ENCODE measurements at regions not wholly inside any gene's neighbourhood (a gene's known extent, or its start where the extent isn't known, plus 50 kb on each side); places are given as distances from the start of the nearest gene placed in this dataset.

- Histone ChIP-seq H3K4me3 (ENCODE audit: extremely low read depth, insufficient read depth, low read length, poor library complexity, severe bottlenecking) (no peak overlapping the region), H3K27ac (ENCODE audit: low read depth, low read length, severe bottlenecking) (no peak overlapping the region), H3K36me3 (ENCODE audit: control insufficient read depth, insufficient read depth, low read length) (no peaks in the 10 kb centered on the region), H3K4me1 (ENCODE audit: control insufficient read depth, insufficient read depth, low read length, poor library complexity, severe bottlenecking) (peaks cover 24% of the 10 kb centered on the region), H3K9me3 (ENCODE audit: control insufficient read depth, low read length) (no peaks in the 10 kb centered on the region)
- 79 to 93% methylated on average over 9 of the region's 14 CpGs for WGBS, 2 experiments (ENCODE audit: insufficient coverage in 2 of 2)
Measured at GRCh38 chrX:39905538-39905891, 192.2 kb downstream of the BCOR start.

- WGBS, 2 experiments (ENCODE audit: insufficient coverage in 2 of 2): 95 to 100% methylated on average over 3 to 4 of the region's 11 CpGs
- no peaks in the 10 kb centered on the region for H3K9me3 ChIP-seq (ENCODE audit: control insufficient read depth, low read length)
- H3K4me1 ChIP-seq (ENCODE audit: control insufficient read depth, insufficient read depth, low read length, poor library complexity, severe bottlenecking): peaks cover 24% of the 10 kb centered on the region
- H3K4me3 ChIP-seq (ENCODE audit: extremely low read depth, insufficient read depth, low read length, poor library complexity, severe bottlenecking): no peak overlapping the region
- no peaks in the 10 kb centered on the region for H3K36me3 ChIP-seq (ENCODE audit: control insufficient read depth, insufficient read depth, low read length)
- H3K27ac ChIP-seq (ENCODE audit: low read depth, low read length, severe bottlenecking): no peak overlapping the region
Measured at GRCh38 chrX:39905946-39906345, 191.8 kb downstream of the BCOR start.

- H3K4me3 ChIP-seq (ENCODE audit: extremely low read depth, insufficient read depth, low read length, poor library complexity, severe bottlenecking): no peak overlapping the region
- H3K4me1 ChIP-seq (ENCODE audit: control insufficient read depth, insufficient read depth, low read length, poor library complexity, severe bottlenecking): peaks cover 19% of the 10 kb centered on the region
- H3K27ac ChIP-seq (ENCODE audit: low read depth, low read length, severe bottlenecking): peak overlapping the region; percentile 86
- no peaks in the 10 kb centered on the region for H3K36me3 ChIP-seq (ENCODE audit: control insufficient read depth, insufficient read depth, low read length)
- 34 to 47% methylated on average over 4 to 6 of the region's 16 CpGs for WGBS, 2 experiments (ENCODE audit: insufficient coverage in 2 of 2)
- no peaks in the 10 kb centered on the region for H3K9me3 ChIP-seq (ENCODE audit: control insufficient read depth, low read length)
Measured at GRCh38 chrX:39907964-39908661, 189.6 kb downstream of the BCOR start.

DNA sequence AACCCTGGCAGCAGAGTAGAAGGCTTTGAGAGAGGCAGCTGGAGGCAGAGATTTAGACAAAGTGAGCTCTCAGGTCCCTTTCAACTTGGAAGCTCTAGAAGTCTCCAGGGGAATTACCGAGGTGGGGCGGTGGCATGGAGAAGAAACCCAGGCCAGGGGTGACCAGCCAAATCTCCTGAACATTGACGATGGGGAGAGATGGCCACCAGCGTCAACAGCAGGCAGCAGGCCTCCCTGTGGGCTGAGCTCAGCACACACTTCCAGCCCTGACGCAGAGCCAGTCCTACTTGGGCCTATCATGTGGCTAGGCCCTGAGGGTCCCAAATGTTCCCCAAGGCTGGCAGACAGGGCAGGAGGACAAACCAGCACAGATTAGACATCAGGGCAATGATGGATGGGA, 187.8 kb downstream of the BCOR start:
- H3K36me3 ChIP-seq (ENCODE audit: control insufficient read depth, insufficient read depth, low read length): no peaks in the 10 kb centered on the region
- no peaks in the 10 kb centered on the region for H3K9me3 ChIP-seq (ENCODE audit: control insufficient read depth, low read length)
- H3K4me3 ChIP-seq (ENCODE audit: extremely low read depth, insufficient read depth, low read length, poor library complexity, severe bottlenecking): no peak overlapping the region
- peaks cover 19% of the 10 kb centered on the region for H3K4me1 ChIP-seq (ENCODE audit: control insufficient read depth, insufficient read depth, low read length, poor library complexity, severe bottlenecking)
- no peak overlapping the region for H3K27ac ChIP-seq (ENCODE audit: low read depth, low read length, severe bottlenecking)
- WGBS, 2 experiments (ENCODE audit: insufficient coverage in 2 of 2): 75 to 100% methylated on average over 2 to 3 of the region's 5 CpGs

DNA sequence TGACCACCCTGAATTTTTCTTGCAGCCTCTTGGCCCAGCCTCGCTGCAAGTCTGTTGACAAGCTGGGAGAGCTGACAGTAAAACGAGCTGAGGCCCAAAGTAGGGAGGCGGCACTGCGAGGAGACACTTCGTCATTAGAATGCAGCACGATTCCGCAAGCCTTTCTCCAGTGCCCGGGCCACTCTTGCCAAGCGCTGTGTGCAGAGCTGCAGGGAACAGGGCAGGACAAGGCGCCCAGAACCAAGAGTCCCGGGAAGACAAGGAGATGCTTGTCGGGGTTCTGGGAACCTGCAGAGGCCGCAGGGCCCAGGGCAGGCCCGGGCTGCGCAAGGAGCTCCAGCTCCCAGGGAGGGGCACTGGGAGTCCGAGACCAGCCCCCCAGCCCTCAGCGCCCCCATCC, 187.1 kb downstream of the BCOR start:
- no peaks in the 10 kb centered on the region for H3K36me3 ChIP-seq (ENCODE audit: control insufficient read depth, insufficient read depth, low read length)
- no peaks in the 10 kb centered on the region for H3K9me3 ChIP-seq (ENCODE audit: control insufficient read depth, low read length)
- peaks cover 19% of the 10 kb centered on the region for H3K4me1 ChIP-seq (ENCODE audit: control insufficient read depth, insufficient read depth, low read length, poor library complexity, severe bottlenecking)
- no peak overlapping the region for H3K27ac ChIP-seq (ENCODE audit: low read depth, low read length, severe bottlenecking)
- H3K4me3 ChIP-seq (ENCODE audit: extremely low read depth, insufficient read depth, low read length, poor library complexity, severe bottlenecking): no peak overlapping the region
- 84% methylated on average over 7 of the region's 17 CpGs; no CpG with 5 or more reads in 1 of the 2 experiments for WGBS, 2 experiments (ENCODE audit: insufficient coverage in 2 of 2)

DNA sequence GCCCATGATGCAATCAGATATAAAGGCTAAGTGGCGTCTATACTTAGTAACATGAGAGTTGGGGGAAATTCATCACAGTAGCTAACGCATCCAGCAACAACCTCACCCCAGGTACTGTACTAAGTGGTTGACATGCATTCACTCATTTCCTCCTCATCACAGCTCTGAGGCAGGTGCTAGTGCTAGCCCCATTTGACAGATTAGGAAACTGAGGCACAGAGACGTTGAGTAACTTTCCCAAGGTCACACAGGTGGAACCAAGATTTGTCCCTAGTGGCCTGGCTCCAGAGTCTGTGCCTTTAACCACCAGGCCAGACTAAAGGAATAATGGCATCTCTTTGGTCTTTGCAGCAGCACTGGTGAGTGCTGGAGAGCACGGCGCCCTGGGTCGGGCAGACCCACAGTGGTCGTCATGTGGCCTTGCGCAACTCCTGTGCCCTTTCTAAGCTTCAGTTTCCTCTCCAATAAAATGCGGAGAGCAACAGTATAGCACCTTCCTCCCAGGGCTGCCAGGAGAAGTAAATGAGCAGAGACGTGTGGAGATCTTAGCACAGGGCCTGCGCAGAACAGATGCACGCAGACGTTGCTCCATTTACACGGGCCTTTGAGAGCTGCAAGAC, 186.4 kb downstream of the BCOR start:
- H3K9me3 ChIP-seq (ENCODE audit: control insufficient read depth, low read length): no peaks in the 10 kb centered on the region
- no peak overlapping the region for H3K4me3 ChIP-seq (ENCODE audit: extremely low read depth, insufficient read depth, low read length, poor library complexity, severe bottlenecking)
- H3K27ac ChIP-seq (ENCODE audit: low read depth, low read length, severe bottlenecking): no peak overlapping the region
- H3K36me3 ChIP-seq (ENCODE audit: control insufficient read depth, insufficient read depth, low read length): no peaks in the 10 kb centered on the region
- peaks cover 16% of the 10 kb centered on the region for H3K4me1 ChIP-seq (ENCODE audit: control insufficient read depth, insufficient read depth, low read length, poor library complexity, severe bottlenecking)
- WGBS, 2 experiments (ENCODE audit: insufficient coverage in 2 of 2): 97 to 98% methylated on average over 5 to 6 of the region's 14 CpGs

GRCh38 chrX:39912126-39912525, 185.6 kb downstream of the BCOR start:
- no CpG with 5 or more reads among the region's 7 CpGs for WGBS, 2 experiments (ENCODE audit: insufficient coverage in 2 of 2)
- Histone ChIP-seq H3K36me3 (ENCODE audit: control insufficient read depth, insufficient read depth, low read length) (no peaks in the 10 kb centered on the region), H3K9me3 (ENCODE audit: control insufficient read depth, low read length) (no peaks in the 10 kb centered on the region), H3K4me1 (ENCODE audit: control insufficient read depth, insufficient read depth, low read length, poor library complexity, severe bottlenecking) (peaks cover 13% of the 10 kb centered on the region), H3K4me3 (ENCODE audit: extremely low read depth, insufficient read depth, low read length, poor library complexity, severe bottlenecking) (no peak overlapping the region), H3K27ac (ENCODE audit: low read depth, low read length, severe bottlenecking) (no peak overlapping the region)

DNA sequence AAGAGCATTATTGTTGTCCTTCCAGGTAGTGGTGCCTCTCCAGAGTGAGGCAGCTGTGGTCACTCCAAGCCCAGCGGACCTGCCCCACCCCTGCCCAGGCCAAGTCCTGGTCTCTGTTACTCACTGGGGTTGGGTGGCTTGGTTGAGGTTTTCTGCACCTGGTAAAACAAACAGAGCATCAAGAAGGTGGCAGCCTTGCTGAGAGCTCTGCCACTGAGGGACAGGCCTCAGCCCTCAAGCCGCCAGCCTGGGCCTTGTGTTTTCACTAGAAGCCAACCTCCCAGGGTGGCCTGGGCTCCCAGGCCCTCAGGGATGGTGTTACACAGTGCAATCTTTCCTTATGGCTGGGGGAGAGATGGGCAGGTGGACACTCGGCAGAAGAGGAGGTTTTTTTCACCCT, 182.7 kb downstream of the BCOR start:
- WGBS, 2 experiments (ENCODE audit: insufficient coverage in 2 of 2): 64% methylated on average over 2 of the region's 3 CpGs; no CpG with 5 or more reads in 1 of the 2 experiments
- Histone ChIP-seq H3K36me3 (ENCODE audit: control insufficient read depth, insufficient read depth, low read length) (no peaks in the 10 kb centered on the region), H3K4me1 (ENCODE audit: control insufficient read depth, insufficient read depth, low read length, poor library complexity, severe bottlenecking) (no peaks in the 10 kb centered on the region), H3K27ac (ENCODE audit: low read depth, low read length, severe bottlenecking) (no peak overlapping the region), H3K4me3 (ENCODE audit: extremely low read depth, insufficient read depth, low read length, poor library complexity, severe bottlenecking) (no peak overlapping the region), H3K9me3 (ENCODE audit: control insufficient read depth, low read length) (no peaks in the 10 kb centered on the region)

- no peak overlapping the region for H3K27ac ChIP-seq (ENCODE audit: low read depth, low read length, severe bottlenecking)
- 75 to 89% methylated on average over 4 to 5 of the region's 12 CpGs for WGBS, 2 experiments (ENCODE audit: insufficient coverage in 2 of 2)
- no peaks in the 10 kb centered on the region for H3K36me3 ChIP-seq (ENCODE audit: control insufficient read depth, insufficient read depth, low read length)
- no peaks in the 10 kb centered on the region for H3K4me1 ChIP-seq (ENCODE audit: control insufficient read depth, insufficient read depth, low read length, poor library complexity, severe bottlenecking)
- no peak overlapping the region for H3K4me3 ChIP-seq (ENCODE audit: extremely low read depth, insufficient read depth, low read length, poor library complexity, severe bottlenecking)
- no peaks in the 10 kb centered on the region for H3K9me3 ChIP-seq (ENCODE audit: control insufficient read depth, low read length)
Measured at GRCh38 chrX:39915596-39915995, 182.2 kb downstream of the BCOR start.

DNA sequence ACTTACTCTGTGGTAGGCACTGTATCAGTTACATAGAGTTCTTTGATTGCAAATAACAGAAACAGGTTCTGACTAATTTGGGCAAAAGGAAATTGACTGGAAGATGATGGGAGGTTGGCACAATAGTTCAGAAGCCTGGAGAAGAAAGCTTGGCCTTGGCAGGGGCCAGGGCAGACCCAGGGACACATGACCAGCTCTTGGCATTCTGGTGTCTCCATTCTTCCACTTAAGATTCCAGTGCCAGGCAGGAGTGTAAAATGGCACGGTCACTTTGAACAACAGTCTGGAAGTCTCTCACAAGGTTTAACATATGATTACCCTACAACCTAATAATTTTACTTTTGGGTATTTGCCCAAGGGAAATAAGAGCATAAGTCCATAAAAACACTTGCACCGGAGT, 175.9 kb downstream of the BCOR start:
- whole genome bisulfite sequencing, 2 experiments (ENCODE audit: insufficient coverage in 2 of 2): 83% methylated on average over 1 of the region's 2 CpGs; no CpG with 5 or more reads in 1 of the 2 experiments
- H3K36me3 ChIP-seq (ENCODE audit: control insufficient read depth, insufficient read depth, low read length): no peaks in the 10 kb centered on the region
- no peak overlapping the region for H3K4me3 ChIP-seq (ENCODE audit: extremely low read depth, insufficient read depth, low read length, poor library complexity, severe bottlenecking)
- H3K4me1 ChIP-seq (ENCODE audit: control insufficient read depth, insufficient read depth, low read length, poor library complexity, severe bottlenecking): no peaks in the 10 kb centered on the region
- no peaks in the 10 kb centered on the region for H3K9me3 ChIP-seq (ENCODE audit: control insufficient read depth, low read length)
- H3K27ac ChIP-seq (ENCODE audit: low read depth, low read length, severe bottlenecking): no peak overlapping the region

DNA sequence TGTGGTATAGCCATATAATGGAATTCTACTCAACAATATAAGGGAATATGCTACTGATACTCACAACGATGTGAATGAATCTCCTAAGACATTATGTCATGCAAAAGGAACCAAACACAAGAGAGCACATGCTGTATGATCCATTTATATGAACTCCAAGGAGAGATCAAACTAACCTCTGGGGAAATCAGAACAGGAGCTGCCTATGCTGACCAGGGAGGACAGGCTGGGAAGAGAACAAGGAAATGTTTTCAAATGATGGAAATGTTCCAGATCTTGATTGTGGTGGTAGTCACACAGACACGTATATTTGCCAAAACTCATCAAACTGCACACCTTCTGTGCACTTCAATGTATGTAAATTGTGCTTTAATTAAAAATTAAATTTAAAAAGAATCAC, 175.3 kb downstream of the BCOR start:
- 100% methylated on average over 1 of the region's 2 CpGs; no CpG with 5 or more reads in 1 of the 2 experiments for WGBS, 2 experiments (ENCODE audit: insufficient coverage in 2 of 2)
- Histone ChIP-seq H3K36me3 (ENCODE audit: control insufficient read depth, insufficient read depth, low read length) (no peaks in the 10 kb centered on the region), H3K4me1 (ENCODE audit: control insufficient read depth, insufficient read depth, low read length, poor library complexity, severe bottlenecking) (no peaks in the 10 kb centered on the region), H3K9me3 (ENCODE audit: control insufficient read depth, low read length) (no peaks in the 10 kb centered on the region), H3K27ac (ENCODE audit: low read depth, low read length, severe bottlenecking) (no peak overlapping the region), H3K4me3 (ENCODE audit: extremely low read depth, insufficient read depth, low read length, poor library complexity, severe bottlenecking) (no peak overlapping the region)

Measured in mesodermal cell (in vitro differentiated cells).